Effector memory CD8-positive, alpha-beta T cell (primary cell): ENCODE measurements at regions not wholly inside any gene's neighbourhood (a gene's known extent, or its start where the extent isn't known, plus 50 kb on each side); places are given as distances from the start of the nearest gene placed in this dataset.

ENCODE experiments used
- ATAC-seq: fragments of 150-1000 bp; cut with Tn5 transposase; replicated peaks from 2 replicates; pipeline ENCODE4 v1.10.0; 2021; ENCODE audit warnings: mild to moderate bottlenecking, moderate library complexity
- DNase-seq, 3 experiments: peaks; one replicate each; pipeline ENCODE4 v3.0.0; 2021
- H3K27ac Mint-ChIP-seq, 2 donors: one replicate each; pipeline ENCODE4 v1.8.0; 2022; ENCODE audit warnings: mild to moderate bottlenecking in 2 of 2, mixed read lengths in 2 of 2, moderate library complexity in 2 of 2
- H3K27me3 Mint-ChIP-seq, 2 donors: one replicate each; pipeline ENCODE4 v1.8.0; 2022; ENCODE audit warnings: mixed read lengths in 2 of 2
- H3K36me3 Mint-ChIP-seq: one replicate; pipeline ENCODE4 v1.8.0; 2022; ENCODE audit warnings: mild to moderate bottlenecking, moderate library complexity, mixed read lengths; ENCODE audit not compliant: insufficient read depth
- H3K4me1 Mint-ChIP-seq, 2 donors: one replicate each; pipeline ENCODE4 v1.8.0; 2022; ENCODE audit warnings: low read depth in 2 of 2, mixed read lengths in 2 of 2
- H3K4me3 Mint-ChIP-seq, 2 donors: one replicate each; pipeline ENCODE4 v1.8.0; 2022; ENCODE audit warnings: mild to moderate bottlenecking in 2 of 2, mixed read lengths in 2 of 2, moderate library complexity in 2 of 2
- H3K9me3 Mint-ChIP-seq, 2 donors: one replicate each; pipeline ENCODE4 v1.8.0; 2022; ENCODE audit warnings: mixed read lengths in 2 of 2

DNA sequence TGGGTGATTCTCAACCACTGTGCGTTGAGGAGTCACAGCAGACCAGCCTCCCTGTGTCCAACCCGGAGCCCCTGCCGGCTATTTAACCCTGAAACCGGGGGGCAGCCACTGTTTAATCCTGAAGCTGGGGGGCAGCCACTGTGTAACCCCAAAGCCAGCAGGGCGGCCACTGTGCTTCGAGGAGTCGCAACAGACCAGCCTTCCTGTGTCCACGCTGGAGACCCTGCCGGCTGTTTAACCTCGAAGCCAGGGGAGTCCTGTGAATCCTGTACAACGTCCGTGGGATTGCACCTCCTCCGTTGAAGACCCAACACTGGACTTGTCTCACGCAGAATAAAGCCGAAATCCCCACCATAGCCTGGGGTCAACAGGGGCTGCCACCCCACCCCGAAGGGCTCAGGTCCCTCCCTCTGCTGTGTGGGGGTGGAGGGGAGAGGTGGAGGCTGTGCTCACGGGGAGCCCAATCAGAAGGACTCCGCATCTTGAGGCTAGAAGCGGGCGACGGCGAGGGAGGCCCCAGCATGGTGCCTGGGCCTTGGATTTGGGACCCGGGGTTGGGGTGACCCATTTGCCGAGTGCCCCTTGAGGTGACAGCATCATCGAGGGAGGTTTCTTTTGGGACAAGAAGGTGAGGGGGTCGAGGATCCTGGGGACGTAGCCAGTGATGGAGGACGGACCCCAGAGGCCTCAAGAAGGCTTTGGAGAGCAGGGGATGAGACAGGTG lies 94.9 kb downstream of the ADRA2C start:
- DNase-seq (no peak), ATAC-seq (no peak)
- Mint-ChIP-seq H3K4me1 (peaks cover 0 to 2% of the 10 kb centered on the region in 2 donors), H3K9me3 (no peaks in the 10 kb centered on the region), H3K27ac (no peak overlapping the region), H3K36me3 (no peaks in the 10 kb centered on the region), H3K4me3 (no peak overlapping the region), H3K27me3 (peaks cover 23 to 40% of the 10 kb centered on the region in 2 donors)

GRCh38 chr4:3861720-3862639 lies 95.8 kb downstream of the ADRA2C start:
- no peaks in the 10 kb centered on the region for H3K9me3 Mint-ChIP-seq
- peaks cover 0 to 2% of the 10 kb centered on the region in 2 donors for H3K4me1 Mint-ChIP-seq
- H3K27me3 Mint-ChIP-seq, result peaks cover 19 to 37% of the 10 kb centered on the region in 2 donors
- H3K36me3 Mint-ChIP-seq, result no peaks in the 10 kb centered on the region
- no peak overlapping the region for H3K4me3 Mint-ChIP-seq
- ATAC-seq (no peak), DNase-seq (no peak)
- no peak overlapping the region for H3K27ac Mint-ChIP-seq

GRCh38 chr4:3862640-3863420 lies 96.6 kb downstream of the ADRA2C start:
- peaks cover 0 to 2% of the 10 kb centered on the region in 2 donors for H3K4me1 Mint-ChIP-seq
- ATAC-seq, result no peak

DNA sequence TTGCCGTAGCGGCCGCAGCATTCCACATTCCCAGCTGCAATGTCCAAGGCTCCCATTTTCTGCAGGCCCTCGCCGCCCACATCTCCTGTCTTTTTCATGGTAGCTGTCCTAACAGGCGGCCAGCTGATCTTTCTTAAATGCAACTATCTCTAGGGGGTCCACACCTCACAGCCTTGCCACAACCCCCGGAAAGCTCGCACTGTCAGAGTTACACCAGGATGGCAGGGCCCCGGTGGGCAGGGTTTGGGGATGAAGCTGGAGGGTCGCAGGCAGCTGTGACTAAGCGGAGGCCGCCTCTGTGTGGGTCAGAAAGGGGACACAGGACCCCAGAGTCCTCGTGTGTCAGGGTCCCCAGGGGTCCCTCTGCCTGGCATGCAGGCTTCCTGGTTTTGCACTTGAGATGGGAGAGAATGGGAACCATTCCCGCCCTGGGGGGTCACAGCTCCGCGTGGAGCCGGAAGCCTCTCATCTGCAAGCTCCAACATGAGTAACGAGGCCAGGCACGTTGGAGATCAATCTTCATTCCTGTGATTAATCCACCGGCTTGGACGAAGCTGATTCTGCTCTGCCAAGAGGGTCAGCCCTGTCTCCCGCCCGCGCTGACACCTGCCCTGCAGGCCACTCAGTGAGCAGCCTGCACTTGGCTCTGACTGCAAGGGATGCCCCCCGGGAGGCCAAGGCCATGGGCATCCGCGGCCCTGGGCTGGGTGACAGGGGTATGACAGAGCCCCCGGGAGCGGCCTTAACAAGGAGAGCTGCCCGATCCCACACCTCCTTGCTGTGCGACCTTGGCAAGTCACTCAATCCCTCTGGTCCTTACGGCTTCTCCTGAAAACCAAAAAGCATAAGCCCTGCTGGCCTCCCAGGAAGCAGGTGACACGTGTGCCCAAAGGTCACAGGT lies 97.9 kb downstream of the ADRA2C start:
- H3K27ac Mint-ChIP-seq, result no peak overlapping the region
- H3K27me3 Mint-ChIP-seq, result peaks cover 34 to 58% of the 10 kb centered on the region in 2 donors
- DNase-seq, result no peak

More at GRCh38 chr4:3862640-3863420, 96.6 kb downstream of the ADRA2C start:
- H3K9me3 Mint-ChIP-seq, result no peaks in the 10 kb centered on the region
- H3K36me3 Mint-ChIP-seq, result no peaks in the 10 kb centered on the region
- no peak overlapping the region for H3K4me3 Mint-ChIP-seq
- no peak for DNase-seq
- H3K27me3 Mint-ChIP-seq, result peaks cover 21 to 45% of the 10 kb centered on the region in 2 donors
- no peak overlapping the region for H3K27ac Mint-ChIP-seq

DNA sequence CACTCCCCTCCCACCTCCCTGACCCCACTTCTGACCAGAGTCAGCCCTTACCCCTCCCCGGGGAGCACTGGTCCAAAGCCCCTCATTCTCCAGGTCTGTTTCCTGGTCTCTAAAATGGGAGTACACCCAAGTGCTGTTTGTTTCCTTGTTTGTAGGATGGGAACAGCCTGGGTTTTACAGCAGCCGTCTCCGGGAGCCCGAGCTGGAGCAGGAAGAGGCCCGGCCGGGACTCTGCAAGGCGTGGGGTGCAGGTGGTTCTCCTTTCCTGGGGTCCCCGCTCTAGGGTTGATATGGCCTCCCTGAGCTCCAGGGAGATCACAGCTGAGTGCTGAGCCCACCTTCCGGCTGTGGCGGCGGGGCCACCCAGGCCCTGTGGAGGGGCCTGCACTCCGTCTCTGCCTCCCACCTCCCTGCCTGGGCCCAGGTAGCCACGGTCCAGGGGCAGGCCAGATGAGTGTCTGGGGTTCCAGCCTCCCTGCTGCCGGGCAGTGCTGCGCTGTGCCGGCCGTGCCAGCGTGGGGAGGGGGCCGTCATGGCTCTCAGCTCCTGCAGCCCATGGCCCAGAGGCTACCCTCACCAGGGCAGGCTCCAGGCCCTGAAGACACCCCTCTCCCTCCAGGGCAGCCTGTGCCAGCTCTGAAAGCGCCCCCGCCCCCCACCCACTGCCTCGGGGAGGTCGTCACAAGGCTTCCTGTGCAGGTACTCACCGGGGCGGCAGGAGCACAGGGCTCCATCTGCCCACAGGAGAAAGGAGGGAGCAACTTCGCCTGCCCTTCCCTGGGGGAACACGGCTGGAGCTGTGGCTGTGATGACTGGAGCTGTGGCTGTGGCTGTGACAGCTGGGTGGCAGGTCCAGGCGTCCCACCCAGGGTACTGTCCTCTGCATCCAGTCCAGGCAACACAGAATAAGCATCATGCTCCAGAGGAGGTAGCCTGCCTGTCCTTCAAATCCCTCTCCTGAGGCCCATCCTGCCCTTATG lies 98.8 kb downstream of the ADRA2C start:
- ATAC-seq (no peak), DNase-seq (no peak)
- H3K4me3 Mint-ChIP-seq, result no peak overlapping the region
- H3K4me1 Mint-ChIP-seq, result no peaks in the 10 kb centered on the region
- no peak overlapping the region for H3K27ac Mint-ChIP-seq
- H3K36me3 Mint-ChIP-seq, result no peaks in the 10 kb centered on the region
- no peaks in the 10 kb centered on the region for H3K9me3 Mint-ChIP-seq
- H3K27me3 Mint-ChIP-seq, result peaks cover 42 to 65% of the 10 kb centered on the region in 2 donors

More for the DNA sequence above, 97.9 kb downstream of the ADRA2C start:
- ATAC-seq, result no peak
- Mint-ChIP-seq H3K9me3 (no peaks in the 10 kb centered on the region), H3K36me3 (no peaks in the 10 kb centered on the region), H3K4me1 (no peaks in the 10 kb centered on the region), H3K4me3 (no peak overlapping the region)

DNA sequence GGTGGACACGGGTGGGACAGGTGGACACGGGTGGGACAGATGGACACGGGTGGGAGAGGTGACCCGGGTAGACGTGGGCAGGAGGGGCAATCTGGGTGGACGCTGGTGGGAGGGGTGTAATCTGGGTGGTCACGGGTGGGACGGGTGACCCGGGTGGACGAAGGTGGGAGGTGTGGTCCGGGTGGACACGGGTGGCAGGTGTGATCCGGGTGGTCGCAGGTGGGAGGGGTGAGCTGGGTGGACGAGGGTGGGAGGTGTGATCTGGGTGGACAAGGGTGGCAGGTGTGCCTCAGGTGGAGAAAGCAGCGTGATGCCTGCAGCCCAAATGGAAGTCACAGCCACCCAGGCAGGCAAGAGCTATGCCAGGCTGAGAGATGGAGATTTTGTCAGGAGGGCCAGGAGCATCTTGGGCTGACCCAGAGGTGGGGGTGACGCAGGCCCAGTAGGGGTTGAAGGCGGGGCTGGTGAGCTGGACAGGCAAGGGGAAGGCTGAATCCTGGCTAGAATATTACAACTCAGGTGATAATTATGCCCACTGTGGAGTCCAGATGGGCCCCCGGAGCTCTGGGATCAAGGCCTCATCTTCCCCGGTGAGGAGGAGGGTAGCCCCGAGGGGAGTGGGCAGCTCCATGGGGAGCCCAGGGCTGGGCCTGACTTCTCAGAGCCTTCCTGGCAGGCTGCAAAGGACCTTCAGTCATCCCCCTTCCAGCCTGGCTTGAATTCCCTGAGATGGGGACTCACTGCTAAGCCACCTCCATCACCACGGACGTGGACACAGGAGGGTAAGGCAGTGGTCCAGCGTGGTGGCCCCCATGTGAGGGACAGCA lies 100.0 kb downstream of the ADRA2C start:
- Mint-ChIP-seq H3K9me3 (no peaks in the 10 kb centered on the region), H3K4me1 (peaks cover 4 to 9% of the 10 kb centered on the region in 2 donors), H3K27ac (no peak overlapping the region), H3K27me3 (peaks cover 48 to 73% of the 10 kb centered on the region in 2 donors), H3K36me3 (no peaks in the 10 kb centered on the region), H3K4me3 (no peak overlapping the region)
- ATAC-seq (no peak), DNase-seq (no peak)

- Mint-ChIP-seq H3K9me3 (no peaks in the 10 kb centered on the region), H3K4me1 (peaks cover 5 to 11% of the 10 kb centered on the region in 2 donors)
- no peak for DNase-seq
Observed at GRCh38 chr4:3866813-3867129, 100.6 kb downstream of the ADRA2C start.

DNA sequence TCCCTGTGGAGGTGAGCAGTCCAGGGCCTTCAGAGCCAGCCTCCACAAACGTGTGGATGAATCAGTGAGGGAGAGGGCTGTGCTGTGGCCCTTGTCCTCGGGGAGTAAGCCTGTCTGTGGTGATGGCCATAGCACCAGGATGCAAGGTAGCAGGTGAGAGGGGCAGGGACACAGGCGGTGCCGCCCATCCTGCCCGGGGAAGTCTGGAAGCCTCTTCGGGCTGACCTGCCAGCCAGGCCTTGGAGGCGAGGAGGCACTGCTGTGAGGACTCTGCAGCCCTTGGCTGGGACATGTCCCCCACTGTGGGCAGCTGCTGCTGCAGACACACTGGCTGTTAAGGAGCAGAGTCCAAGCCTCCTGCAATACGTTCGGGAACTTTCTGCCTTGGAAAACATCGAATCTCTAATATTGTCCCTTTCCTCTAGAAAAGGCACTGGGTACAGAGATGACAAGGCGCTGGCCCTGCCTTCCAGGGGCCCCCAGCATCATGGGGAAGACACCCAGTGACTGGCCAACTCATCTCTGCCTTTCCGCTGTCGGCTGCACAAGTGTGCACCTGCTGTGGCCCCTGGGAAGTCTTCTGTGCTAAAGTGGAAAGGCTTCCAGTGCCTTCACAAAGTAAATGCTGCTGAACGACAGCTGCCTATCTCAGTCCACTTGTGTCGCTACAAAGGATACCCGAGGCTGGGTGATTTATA lies 101.4 kb downstream of the ADRA2C start:
- no peak overlapping the region for H3K27ac Mint-ChIP-seq
- H3K27me3 Mint-ChIP-seq, result peaks cover 57 to 86% of the 10 kb centered on the region in 2 donors
- H3K4me1 Mint-ChIP-seq, result peaks cover 9 to 11% of the 10 kb centered on the region in 2 donors
- ATAC-seq (no peak), DNase-seq (no peak)
- no peaks in the 10 kb centered on the region for H3K36me3 Mint-ChIP-seq
- no peak overlapping the region for H3K4me3 Mint-ChIP-seq
- no peaks in the 10 kb centered on the region for H3K9me3 Mint-ChIP-seq

More at GRCh38 chr4:3866813-3867129, 100.6 kb downstream of the ADRA2C start:
- peaks cover 51 to 78% of the 10 kb centered on the region in 2 donors for H3K27me3 Mint-ChIP-seq
- ATAC-seq, result no peak
- no peaks in the 10 kb centered on the region for H3K36me3 Mint-ChIP-seq
- H3K27ac Mint-ChIP-seq, result no peak overlapping the region
- no peak overlapping the region for H3K4me3 Mint-ChIP-seq

GRCh38 chr4:3868211-3869173 lies 102.3 kb downstream of the ADRA2C start:
- no peak for DNase-seq
- H3K9me3 Mint-ChIP-seq, result no peaks in the 10 kb centered on the region
- H3K36me3 Mint-ChIP-seq, result no peaks in the 10 kb centered on the region
- ATAC-seq, result no peak
- H3K27me3 Mint-ChIP-seq, result peaks cover 65 to 86% of the 10 kb centered on the region in 2 donors
- no peak overlapping the region for H3K4me3 Mint-ChIP-seq
- no peak overlapping the region for H3K27ac Mint-ChIP-seq
- H3K4me1 Mint-ChIP-seq, result peaks cover 11 to 14% of the 10 kb centered on the region in 2 donors

GRCh38 chr4:3869174-3869572 lies 103.0 kb downstream of the ADRA2C start:
- Mint-ChIP-seq H3K36me3 (no peaks in the 10 kb centered on the region), H3K4me3 (no peak overlapping the region), H3K27me3 (peaks cover 65 to 84% of the 10 kb centered on the region in 2 donors), H3K9me3 (no peaks in the 10 kb centered on the region), H3K4me1 (peaks cover 11 to 14% of the 10 kb centered on the region in 2 donors), H3K27ac (no peak overlapping the region)
- DNase-seq (no peak), ATAC-seq (no peak)
